HCT116 (cell line): ENCODE measurements at regions not wholly inside any gene's neighbourhood (a gene's known extent, or its start where the extent isn't known, plus 50 kb on each side); places are given as distances from the start of the nearest gene placed in this dataset.

Experiments
- ATAC-seq: fragments of 200-7000 bp; cut with Tn5 transposase; 2 replicates; pipeline ENCODE4 v1.9.1; 2020; ENCODE audit warnings: mild to moderate bottlenecking, moderate library complexity
- BruUV-seq: library from RNA; stranded (reverse); fragments of 400-500 nt; replicated peaks from 2 replicates; lab custom pipeline; 2021; lab: Mats Ljungman, UMichigan
- CTCF ChIA-PET: fragments of 300-600 bp; sonication (Branson Sonifier 250); formaldehyde crosslinking; loops from one replicate; lab custom pipeline; 2021; ENCODE audit warnings: antibody characterized with exemption; lab: Charles Lee
- POLR2A ChIA-PET: fragments of 300-600, 350-600 bp; sonication (Branson Sonifier 250); formaldehyde crosslinking; loops from one replicate; lab custom pipeline; 2021; ENCODE audit warnings: antibody characterized with exemption; lab: Charles Lee
- RAD21 ChIA-PET, 2 experiments: fragments of 300-600 bp; sonication (Branson Sonifier 250); formaldehyde crosslinking; loops; one replicate each; lab custom pipeline; 2023; ENCODE audit warnings: low total read pairs in 2 of 2; ENCODE audit not compliant: uncharacterized antibody in 2 of 2, unreplicated experiment in 2 of 2, low non-redundant PET in 1 of 2; lab: Charles Lee
- DNase-seq: peaks from one replicate; pipeline ENCODE4 v3.0.0-alpha.2; 2010; ENCODE audit warnings: low read depth, low spot score
- H2AFZ ChIP-seq: fragments of 200-600 bp; shearing (Covaris generic), sonication (generic); 2 replicates; pipeline ENCODE4 v1.6.1; 2017; ENCODE audit warnings: low read depth, mixed run types, mixed read lengths, antibody characterized with exemption, low read length; ENCODE audit not compliant: poor library complexity, severe bottlenecking
- H3K27ac ChIP-seq: 2 replicates; pipeline ENCODE4 v1.5.1; 2012; ENCODE audit warnings: low read depth, low read length
- H3K27me3 ChIP-seq: fragments of 200-600 bp; sonication (generic); 2 replicates; pipeline ENCODE4 v1.6.1; 2016; ENCODE audit warnings: mixed run types, low read length, mixed read lengths; ENCODE audit not compliant: insufficient read depth
- H3K36me3 ChIP-seq, 2 experiments: fragments of 200-500 bp in 1 of 2; fragments of 200-600 bp in 1 of 2; sonication (Bioruptor generic) in 1 of 2; sonication (generic) in 1 of 2; 2 replicates each; pipeline versions ENCODE4 v1.5.1 to v1.6.1; 2014 to 2016; ENCODE audit warnings: low read length in 2 of 2, inconsistent platforms in 1 of 2, mixed read lengths in 1 of 2, mixed run types in 1 of 2; ENCODE audit not compliant: insufficient read depth in 2 of 2, control insufficient read depth in 1 of 2
- H3K4me1 ChIP-seq, 2 experiments: fragments of 200-600 bp in 1 of 2; sonication (generic) in 1 of 2; 2 replicates each; pipeline versions ENCODE4 v1.5.1 to v1.6.1; 2012 to 2017; ENCODE audit warnings: low read length in 2 of 2, inconsistent platforms in 1 of 2, mild to moderate bottlenecking in 1 of 2, mixed read lengths in 1 of 2, mixed run types in 1 of 2, moderate library complexity in 1 of 2; ENCODE audit not compliant: insufficient read depth in 2 of 2, control insufficient read depth in 1 of 2
- H3K4me2 ChIP-seq: fragments of 200-600 bp; sonication (generic); 2 replicates; pipeline ENCODE4 v1.6.1; 2017; ENCODE audit warnings: mixed run types, low read length, mixed read lengths
- H3K4me3 ChIP-seq, 2 experiments: fragments of 200-600 bp in 1 of 2; sonication (generic) in 1 of 2; replicated peaks in 1 of 2; 2 replicates each; pipeline ENCODE4 v1.5.1; 2011 to 2016; ENCODE audit warnings: low read length in 2 of 2, control low read depth in 1 of 2, low read depth in 1 of 2, mild to moderate bottlenecking in 1 of 2, mixed read lengths in 1 of 2, mixed run types in 1 of 2
- H3K79me2 ChIP-seq: fragments of 200-600 bp; sonication (generic); 2 replicates; pipeline ENCODE4 v1.6.1; 2017; ENCODE audit warnings: mild to moderate bottlenecking, mixed run types, low read length, moderate library complexity, mixed read lengths; ENCODE audit not compliant: insufficient read depth
- H3K9ac ChIP-seq: fragments of 200-600 bp; sonication (generic); 2 replicates; pipeline ENCODE4 v1.6.1; 2016; ENCODE audit warnings: low read length, mixed read lengths
- H3K9me2 ChIP-seq: fragments of 200-600 bp; sonication (generic), shearing (Covaris generic); 2 replicates; pipeline ENCODE4 v1.6.1; 2017; ENCODE audit warnings: mixed run types, mild to moderate bottlenecking, moderate library complexity; ENCODE audit not compliant: insufficient read depth
- H3K9me3 ChIP-seq, 2 experiments: fragments of 200-500 bp in 1 of 2; fragments of 200-600 bp in 1 of 2; sonication (Bioruptor generic) in 1 of 2; sonication (generic) in 1 of 2; 2 replicates each; pipeline ENCODE4 v1.6.1; 2014 to 2017; ENCODE audit warnings: low read length in 2 of 2, mixed read lengths in 2 of 2, inconsistent platforms in 1 of 2, low read depth in 1 of 2, mild to moderate bottlenecking in 1 of 2, mixed run types in 1 of 2, moderate library complexity in 1 of 2; ENCODE audit not compliant: control insufficient read depth in 1 of 2, insufficient read depth in 1 of 2
- H4K20me1 ChIP-seq: fragments of 200-600 bp; sonication (generic), shearing (Covaris generic); 2 replicates; pipeline ENCODE4 v1.6.1; 2017; ENCODE audit warnings: mixed run types, mild to moderate bottlenecking, moderate library complexity; ENCODE audit not compliant: insufficient read depth
- CBX3 ChIP-seq: IDR thresholded peaks from 2 replicates; pipeline ENCODE4 v1.6.1; 2012; ENCODE audit warnings: low read depth
- CEBPB ChIP-seq: IDR thresholded peaks from 2 replicates; pipeline ENCODE4 v1.6.1; 2012; ENCODE audit warnings: low read depth
- ELF1 ChIP-seq: IDR thresholded peaks from 2 replicates; pipeline ENCODE4 v1.6.1; 2012; ENCODE audit warnings: low read depth, borderline replicate concordance
- EZH2phosphoT487 ChIP-seq: fragments of 200-600 bp; IDR thresholded peaks from 2 replicates; pipeline ENCODE4 v1.6.1; 2018; ENCODE audit warnings: antibody characterized with exemption, borderline replicate concordance
- JUND ChIP-seq: IDR thresholded peaks from 2 replicates; pipeline ENCODE4 v1.6.1; 2012
- POLR2A ChIP-seq: IDR thresholded peaks from 2 replicates; pipeline ENCODE4 v1.7.0; 2011; ENCODE audit warnings: borderline replicate concordance; ENCODE audit not compliant: insufficient read depth, insufficient read length; ENCODE audit errors: extremely low read depth
- REST ChIP-seq: IDR thresholded peaks from 2 replicates; pipeline ENCODE4 v1.6.1; 2012; ENCODE audit warnings: low read depth
- SIN3A ChIP-seq: IDR thresholded peaks from 2 replicates; pipeline ENCODE4 v1.6.1; 2012; ENCODE audit warnings: low read depth
- SP1 ChIP-seq: IDR thresholded peaks from 2 replicates; pipeline ENCODE4 v1.6.1; 2012; ENCODE audit warnings: low read depth
- SRF ChIP-seq: IDR thresholded peaks from 2 replicates; pipeline ENCODE4 v1.6.1; 2012; ENCODE audit warnings: low read depth
- YY1 ChIP-seq: IDR thresholded peaks from 2 replicates; pipeline ENCODE4 v1.6.1; 2011; ENCODE audit warnings: low read length, low read depth, moderate library complexity, mild to moderate bottlenecking; ENCODE audit not compliant: insufficient replicate concordance; ENCODE audit errors: extremely low read depth
- ZFX ChIP-seq: fragments of 450-650 bp; IDR thresholded peaks from 2 replicates; pipeline ENCODE4 v1.6.1; 2017
- intact Hi-C: fragments of 100-400 bp; cut with micrococcal nuclease; formaldehyde crosslinking; loops from 2 replicates; pipeline ENCODE4 v1.10.0; 2022
- TF ChIP-seq, protein P1 (sequence below): IDR thresholded peaks from 2 replicates; pipeline ENCODE4 v1.6.1; 2012
- TF ChIP-seq, protein P2 (sequence below): IDR thresholded peaks from 2 replicates; pipeline ENCODE4 v1.6.1; 2011; ENCODE audit warnings: mild to moderate bottlenecking, low read length, moderate library complexity; ENCODE audit not compliant: insufficient replicate concordance; ENCODE audit errors: extremely low read depth

- Histone ChIP-seq H3K36me3 (no peaks in the 10 kb centered on the region), H3K4me3 (no peak overlapping the region), H3K4me1 (no peaks in the 10 kb centered on the region; a peak in 1 of 4 replicates), H3K9me3 (no peaks in the 10 kb centered on the region), H2AFZ (no peak overlapping the region), H3K9ac (no peak overlapping the region), H4K20me1 (no peaks in the 10 kb centered on the region), H3K27ac (no peak overlapping the region), H3K79me2 (no peaks in the 10 kb centered on the region), H3K4me2 (no peak overlapping the region), H3K27me3 (no peaks in the 10 kb centered on the region), H3K9me2 (no peaks in the 10 kb centered on the region)
- TF ChIP-seq SIN3A (no peak), POLR2A (no peak), JUND (no peak), CEBPB (no peak), EZH2phosphoT487 (no peak), ZFX (no peak), CBX3 (no peak), REST (no peak), ELF1 (no peak), YY1 (no peak), SP1 (no peak), SRF (no peak)
- TF ChIP-seq, protein P1, sequence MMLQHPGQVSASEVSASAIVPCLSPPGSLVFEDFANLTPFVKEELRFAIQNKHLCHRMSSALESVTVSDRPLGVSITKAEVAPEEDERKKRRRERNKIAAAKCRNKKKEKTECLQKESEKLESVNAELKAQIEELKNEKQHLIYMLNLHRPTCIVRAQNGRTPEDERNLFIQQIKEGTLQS = no peak
- TF ChIP-seq, protein P2, sequence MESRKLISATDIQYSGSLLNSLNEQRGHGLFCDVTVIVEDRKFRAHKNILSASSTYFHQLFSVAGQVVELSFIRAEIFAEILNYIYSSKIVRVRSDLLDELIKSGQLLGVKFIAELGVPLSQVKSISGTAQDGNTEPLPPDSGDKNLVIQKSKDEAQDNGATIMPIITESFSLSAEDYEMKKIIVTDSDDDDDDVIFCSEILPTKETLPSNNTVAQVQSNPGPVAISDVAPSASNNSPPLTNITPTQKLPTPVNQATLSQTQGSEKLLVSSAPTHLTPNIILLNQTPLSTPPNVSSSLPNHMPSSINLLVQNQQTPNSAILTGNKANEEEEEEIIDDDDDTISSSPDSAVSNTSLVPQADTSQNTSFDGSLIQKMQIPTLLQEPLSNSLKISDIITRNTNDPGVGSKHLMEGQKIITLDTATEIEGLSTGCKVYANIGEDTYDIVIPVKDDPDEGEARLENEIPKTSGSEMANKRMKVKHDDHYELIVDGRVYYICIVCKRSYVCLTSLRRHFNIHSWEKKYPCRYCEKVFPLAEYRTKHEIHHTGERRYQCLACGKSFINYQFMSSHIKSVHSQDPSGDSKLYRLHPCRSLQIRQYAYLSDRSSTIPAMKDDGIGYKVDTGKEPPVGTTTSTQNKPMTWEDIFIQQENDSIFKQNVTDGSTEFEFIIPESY = no peak
- intact Hi-C loops = no loop called here
- DNase-seq (no peak), ATAC-seq (no peak)
- POLR2A ChIA-PET = no interaction called here
- CTCF ChIA-PET = no interaction called here
- no TSS peak for BruUV-seq
- RAD21 ChIA-PET = no interaction called here
Observed at GRCh38 chr9:134497283-134497860, 144.2 kb upstream of the COL5A1 start.
